CD14-positive monocyte (primary cell): ENCODE measurements at regions not wholly inside any gene's neighbourhood (a gene's known extent, or its start where the extent isn't known, plus 50 kb on each side); places are given as distances from the start of the nearest gene placed in this dataset.
A peak's percentile ranks its signal among the peaks of the same experiment; 100 is the strongest.

Experiments
- DNase-seq, 3 donors: peaks; one replicate each; pipeline ENCODE4 v3.0.0-alpha.2; 2011 to 2022
- H2AFZ ChIP-seq: 2 replicates; pipeline ENCODE4 v1.6.0; 2012; ENCODE audit warnings: mild to moderate bottlenecking, low read depth, low read length, inconsistent platforms; ENCODE audit not compliant: insufficient read depth, poor library complexity, severe bottlenecking
- H3K27ac ChIP-seq, 2 donors: 1 replicate in 1 of 2; 2 replicates in 1 of 2; pipeline ENCODE4 v1.5.1; 2012 to 2013; ENCODE audit warnings: low read length in 2 of 2, control low read depth in 1 of 2, inconsistent platforms in 1 of 2, low read depth in 1 of 2, mild to moderate bottlenecking in 1 of 2
- H3K27me3 ChIP-seq, 2 donors: one replicate each; pipeline versions ENCODE4 v1.6.0 to v1.6.1; 2011 to 2013; ENCODE audit warnings: low read length in 2 of 2; ENCODE audit not compliant: control insufficient read depth in 2 of 2, insufficient read depth in 2 of 2
- H3K36me3 ChIP-seq, 2 donors: replicated peaks in 1 of 2; 1 replicate in 1 of 2; 2 replicates in 1 of 2; pipeline versions ENCODE4 v1.5.1 to v1.6.1; 2012 to 2013; ENCODE audit warnings: low read length in 2 of 2, control low read depth in 1 of 2, inconsistent platforms in 1 of 2, mild to moderate bottlenecking in 1 of 2; ENCODE audit not compliant: insufficient read depth in 2 of 2, control insufficient read depth in 1 of 2
- H3K4me1 ChIP-seq, 2 donors: 1 replicate in 1 of 2; 2 replicates in 1 of 2; pipeline versions ENCODE4 v1.5.1 to v1.6.1; 2012 to 2013; ENCODE audit warnings: low read length in 2 of 2, control low read depth in 1 of 2, inconsistent platforms in 1 of 2, mild to moderate bottlenecking in 1 of 2, moderate library complexity in 1 of 2; ENCODE audit not compliant: insufficient read depth in 2 of 2, control insufficient read depth in 1 of 2
- H3K4me2 ChIP-seq: replicated peaks from 2 replicates; pipeline ENCODE3; 2012; ENCODE audit warnings: low read length, moderate library complexity, mild to moderate bottlenecking; ENCODE audit not compliant: poor library complexity, severe bottlenecking; ENCODE audit errors: extremely low read depth
- H3K4me3 ChIP-seq, 3 experiments: fragments of 200-600 bp in 1 of 3; sonication (generic) in 1 of 3; replicated peaks in 1 of 3; 1 replicate in 2 of 3; 2 replicates in 1 of 3; pipeline ENCODE4 v1.5.1; 2011 to 2013; ENCODE audit warnings: low read length in 3 of 3, mild to moderate bottlenecking in 3 of 3, control low read depth in 2 of 3, low read depth in 2 of 3, inconsistent platforms in 1 of 3, moderate library complexity in 1 of 3
- H3K79me2 ChIP-seq: 2 replicates; pipeline ENCODE4 v1.6.0; 2012; ENCODE audit warnings: mild to moderate bottlenecking, control low read depth, inconsistent platforms, low read length, moderate library complexity; ENCODE audit not compliant: insufficient read depth
- H3K9ac ChIP-seq: 2 replicates; pipeline ENCODE4 v1.6.0; 2017; ENCODE audit warnings: low read length, mild to moderate bottlenecking; ENCODE audit not compliant: insufficient read depth, poor library complexity, severe bottlenecking
- H3K9me3 ChIP-seq, 2 donors: replicated peaks in 1 of 2; 1 replicate in 1 of 2; 2 replicates in 1 of 2; pipeline versions ENCODE4 v1.5.1 to v1.6.1; 2012 to 2013; ENCODE audit warnings: low read length in 2 of 2, control low read depth in 1 of 2; ENCODE audit not compliant: control insufficient read depth in 1 of 2, insufficient read depth in 1 of 2
- H4K20me1 ChIP-seq: 2 replicates; pipeline ENCODE4 v1.6.0; 2012; ENCODE audit warnings: mild to moderate bottlenecking, low read length, control low read depth, moderate library complexity; ENCODE audit not compliant: insufficient read depth
- H3K27ac Mint-ChIP-seq, 7 donors: one replicate each; pipeline ENCODE4 v1.8.0; 2020; ENCODE audit warnings: mild to moderate bottlenecking in 7 of 7, mixed read lengths in 7 of 7, moderate library complexity in 6 of 7, inconsistent platforms in 2 of 7
- H3K27me3 Mint-ChIP-seq, 3 donors: one replicate each; pipeline ENCODE4 v1.8.0; 2021 to 2022; ENCODE audit warnings: low read depth in 3 of 3, mild to moderate bottlenecking in 3 of 3, mixed read lengths in 3 of 3, moderate library complexity in 3 of 3, inconsistent platforms in 1 of 3
- H3K36me3 Mint-ChIP-seq, 2 donors: one replicate each; pipeline ENCODE4 v1.8.0; 2020; ENCODE audit warnings: mixed read lengths in 2 of 2, inconsistent platforms in 1 of 2, mild to moderate bottlenecking in 1 of 2
- H3K4me1 Mint-ChIP-seq: one replicate; pipeline ENCODE4 v1.8.0; 2020; ENCODE audit warnings: mild to moderate bottlenecking, mixed read lengths
- H3K4me3 Mint-ChIP-seq, 2 donors: one replicate each; pipeline ENCODE4 v1.8.0; 2020; ENCODE audit warnings: mild to moderate bottlenecking in 2 of 2, mixed read lengths in 2 of 2, moderate library complexity in 1 of 2
- H3K9me3 Mint-ChIP-seq, 7 donors: one replicate each; pipeline ENCODE4 v1.8.0; 2020 to 2022; ENCODE audit warnings: mixed read lengths in 7 of 7, mild to moderate bottlenecking in 6 of 7, moderate library complexity in 6 of 7, inconsistent platforms in 2 of 7
- CTCF ChIP-seq: fragments of 200-600 bp; IDR thresholded peaks from one replicate; pipeline ENCODE4 v1.8.0; 2022; ENCODE audit warnings: antibody characterized with exemption, mild to moderate bottlenecking
- WGBS: methylation state at CpG from one replicate; pipeline ENCODE4 v1.1.5; 2013; ENCODE audit warnings: missing lambda C conversion rate; ENCODE audit not compliant: insufficient coverage; 5-methylcytosine and 5-hydroxymethylcytosine counted together
- intact Hi-C, 2 donors: fragments of 100-400 bp; cut with micrococcal nuclease; formaldehyde crosslinking; loops; one replicate each; pipeline versions ENCODE4 v1.15.0 to v1.15.1; 2023

- H3K27ac Mint-ChIP-seq, result peak overlapping the region in 1 of 7 donors; percentile 48
- no peak overlapping the region for H3K9ac ChIP-seq
- H3K4me3 ChIP-seq, result no peak overlapping the region
- H3K36me3 ChIP-seq, result no peaks in the 10 kb centered on the region
- H3K79me2 ChIP-seq, result no peaks in the 10 kb centered on the region
- H3K27me3 ChIP-seq, result no peaks in the 10 kb centered on the region
- H3K9me3 Mint-ChIP-seq, result no peaks in the 10 kb centered on the region
- peaks cover 0 to 9% (median 2%) of the 10 kb centered on the region in 3 donors for H3K27me3 Mint-ChIP-seq
- no peak for DNase-seq
- H3K4me2 ChIP-seq, result no peak overlapping the region
- intact Hi-C loops, result loop anchor here (2.0 to 5.0 kb wide), 2 partner anchors 198 to 199 kb away; no protein-coding TSS in a partner anchor
- no peaks in the 10 kb centered on the region for H3K4me1 Mint-ChIP-seq
- WGBS, result 70% methylated on average over 5 of the region's 7 CpGs
- no peaks in the 10 kb centered on the region for H3K36me3 Mint-ChIP-seq
- no peak overlapping the region for H3K27ac ChIP-seq
- no peaks in the 10 kb centered on the region for H3K4me1 ChIP-seq
- no peak for TF ChIP-seq CTCF
- no peak overlapping the region for H2AFZ ChIP-seq
- no peaks in the 10 kb centered on the region for H3K9me3 ChIP-seq
- no peaks in the 10 kb centered on the region for H4K20me1 ChIP-seq
- no peak overlapping the region for H3K4me3 Mint-ChIP-seq
These were observed 179.1 kb downstream of the HAUS1 start for GRCh38 chr18:46283268-46283667.

DNA sequence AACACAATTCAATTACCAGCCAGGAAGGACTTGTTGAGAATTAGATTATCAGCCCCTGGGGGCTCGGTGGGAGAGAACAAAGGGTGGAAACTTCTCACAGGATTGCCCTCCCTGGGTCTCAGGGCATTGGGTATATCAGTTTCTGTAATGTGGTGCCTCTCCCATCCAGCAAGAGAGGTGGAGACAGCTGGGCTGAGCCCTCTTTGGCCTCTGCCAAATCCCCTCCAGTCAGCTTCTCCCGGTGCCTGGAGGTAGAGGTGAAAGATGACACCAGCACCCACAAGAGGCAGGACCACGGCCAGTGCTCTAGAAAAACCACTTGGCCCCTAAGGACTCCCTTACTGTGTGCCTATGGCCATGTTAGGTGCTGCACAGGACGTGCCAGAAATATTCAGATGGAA is 179.7 kb downstream of the HAUS1 start:
- H3K36me3 Mint-ChIP-seq, result no peaks in the 10 kb centered on the region
- no peak for TF ChIP-seq CTCF
- no peak for DNase-seq
- no peak overlapping the region for H3K4me3 Mint-ChIP-seq
- Histone ChIP-seq H3K36me3 (no peaks in the 10 kb centered on the region), H2AFZ (no peak overlapping the region), H3K4me2 (no peak overlapping the region), H4K20me1 (no peaks in the 10 kb centered on the region), H3K27ac (no peak overlapping the region), H3K4me1 (no peaks in the 10 kb centered on the region), H3K79me2 (no peaks in the 10 kb centered on the region), H3K9ac (no peak overlapping the region), H3K9me3 (no peaks in the 10 kb centered on the region), H3K4me3 (no peak overlapping the region), H3K27me3 (no peaks in the 10 kb centered on the region)
- no peaks in the 10 kb centered on the region for H3K9me3 Mint-ChIP-seq
- no peaks in the 10 kb centered on the region for H3K4me1 Mint-ChIP-seq
- no peak overlapping the region for H3K27ac Mint-ChIP-seq
- intact Hi-C loops, result loop anchor here (2.0 to 5.0 kb wide), 2 partner anchors 197 to 198 kb away; no protein-coding TSS in a partner anchor
- peaks cover 0 to 9% (median 2%) of the 10 kb centered on the region in 3 donors for H3K27me3 Mint-ChIP-seq
- WGBS, result 90% methylated on average over 4 of the region's 4 CpGs
